ENCODE measurements at regions not wholly inside any gene's neighbourhood (a gene's known extent, or its start where the extent isn't known, plus 50 kb on each side); places are given as distances from the start of the nearest gene placed in this dataset.

GRCh38 chr10:55237462-55237861, 436.4 kb upstream of the PCDH15 start:
- no peak for DNase-seq (ENCODE audit: low read depth)
- H3K4me3 ChIP-seq (ENCODE audit: low read length) = no peak overlapping the region
- TF ChIP-seq, protein P1, sequence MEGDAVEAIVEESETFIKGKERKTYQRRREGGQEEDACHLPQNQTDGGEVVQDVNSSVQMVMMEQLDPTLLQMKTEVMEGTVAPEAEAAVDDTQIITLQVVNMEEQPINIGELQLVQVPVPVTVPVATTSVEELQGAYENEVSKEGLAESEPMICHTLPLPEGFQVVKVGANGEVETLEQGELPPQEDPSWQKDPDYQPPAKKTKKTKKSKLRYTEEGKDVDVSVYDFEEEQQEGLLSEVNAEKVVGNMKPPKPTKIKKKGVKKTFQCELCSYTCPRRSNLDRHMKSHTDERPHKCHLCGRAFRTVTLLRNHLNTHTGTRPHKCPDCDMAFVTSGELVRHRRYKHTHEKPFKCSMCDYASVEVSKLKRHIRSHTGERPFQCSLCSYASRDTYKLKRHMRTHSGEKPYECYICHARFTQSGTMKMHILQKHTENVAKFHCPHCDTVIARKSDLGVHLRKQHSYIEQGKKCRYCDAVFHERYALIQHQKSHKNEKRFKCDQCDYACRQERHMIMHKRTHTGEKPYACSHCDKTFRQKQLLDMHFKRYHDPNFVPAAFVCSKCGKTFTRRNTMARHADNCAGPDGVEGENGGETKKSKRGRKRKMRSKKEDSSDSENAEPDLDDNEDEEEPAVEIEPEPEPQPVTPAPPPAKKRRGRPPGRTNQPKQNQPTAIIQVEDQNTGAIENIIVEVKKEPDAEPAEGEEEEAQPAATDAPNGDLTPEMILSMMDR (conservative IDR thresholded peaks at IDR 0.05; ENCODE audit: low read length) = no peak

GRCh38 chr10:55233505-55233904, 432.5 kb upstream of the PCDH15 start:
- H3K4me3 ChIP-seq (ENCODE audit: low read length) = no peak overlapping the region
- TF ChIP-seq, protein P1 (conservative IDR thresholded peaks at IDR 0.05; ENCODE audit: low read length) = no peak
- no peak for DNase-seq (ENCODE audit: low read depth)

GRCh38 chr10:55233090-55233489, 432.1 kb upstream of the PCDH15 start:
- TF ChIP-seq, protein P1 (conservative IDR thresholded peaks at IDR 0.05; ENCODE audit: low read length) = no peak
- no peak overlapping the region for H3K4me3 ChIP-seq (ENCODE audit: low read length)
- no peak for DNase-seq (ENCODE audit: low read depth)

DNA sequence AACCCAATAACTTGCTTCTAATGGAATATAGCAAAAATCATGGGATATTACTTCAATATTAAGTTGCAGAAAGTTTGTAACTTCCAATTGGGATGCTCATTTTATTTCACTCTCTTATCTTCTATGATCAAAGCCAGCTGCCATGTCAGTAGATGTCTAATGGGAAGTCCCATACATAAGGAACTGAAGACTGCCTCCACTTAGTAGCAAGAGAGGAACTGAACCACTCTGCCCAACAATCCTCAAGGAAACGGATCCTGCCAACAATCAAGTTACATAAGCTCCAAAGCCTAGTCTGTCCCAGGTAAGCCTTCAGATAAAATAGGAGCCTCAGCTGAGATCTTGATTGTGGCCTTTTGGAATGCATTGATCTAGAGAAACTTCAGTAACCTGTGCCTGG, 431.5 kb upstream of the PCDH15 start:
- DNase-seq (ENCODE audit: low read depth) = no peak
- H3K4me3 ChIP-seq (ENCODE audit: low read length) = no peak overlapping the region
- TF ChIP-seq, protein P1 (conservative IDR thresholded peaks at IDR 0.05; ENCODE audit: low read length) = no peak

GRCh38 chr10:55227967-55228366, 426.9 kb upstream of the PCDH15 start:
- DNase-seq (ENCODE audit: low read depth) = no peak
- TF ChIP-seq, protein P1 (conservative IDR thresholded peaks at IDR 0.05; ENCODE audit: low read length) = no peak
- H3K4me3 ChIP-seq (ENCODE audit: low read length) = no peak overlapping the region

DNA sequence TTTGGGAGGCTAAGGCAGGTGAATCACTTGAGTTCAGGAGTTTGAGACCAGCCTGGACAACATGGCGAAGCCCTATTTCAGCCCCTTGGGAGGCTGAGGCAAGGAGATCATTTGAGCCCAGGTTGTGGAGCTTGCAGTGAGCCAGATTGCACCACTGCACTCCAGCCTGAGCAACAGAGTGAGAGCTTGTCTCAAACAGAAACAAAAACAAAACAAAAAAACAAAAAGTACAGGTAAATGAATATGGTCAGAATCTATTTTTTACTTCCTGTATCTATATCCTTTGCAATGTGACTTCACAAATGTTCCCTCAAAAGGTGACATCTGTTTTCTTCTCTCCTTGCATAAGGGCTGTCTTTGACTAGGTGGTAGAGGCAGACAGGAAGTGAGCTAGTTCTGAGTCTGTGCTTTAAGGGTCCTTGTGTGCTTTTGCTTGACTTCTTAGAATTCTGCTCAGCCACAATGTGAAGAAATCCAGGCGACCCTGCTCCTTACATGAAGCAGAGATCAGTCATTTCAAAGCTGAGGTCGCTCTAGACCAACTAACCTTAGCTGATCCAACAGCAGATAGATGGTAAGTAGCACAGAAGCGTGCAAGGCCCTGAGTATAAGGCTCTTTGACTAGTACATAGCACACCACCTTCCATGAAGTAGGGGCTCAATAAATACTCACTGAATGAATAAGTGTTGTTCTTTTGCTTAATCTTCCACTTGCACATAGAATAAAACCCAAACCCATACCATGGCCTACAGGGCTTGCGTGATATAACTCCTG, 423.2 kb upstream of the PCDH15 start:
- TF ChIP-seq, protein P1 (conservative IDR thresholded peaks at IDR 0.05; ENCODE audit: low read length) = no peak
- no peak overlapping the region for H3K4me3 ChIP-seq (ENCODE audit: low read length)
- DNase-seq (ENCODE audit: low read depth) = no peak

DNA sequence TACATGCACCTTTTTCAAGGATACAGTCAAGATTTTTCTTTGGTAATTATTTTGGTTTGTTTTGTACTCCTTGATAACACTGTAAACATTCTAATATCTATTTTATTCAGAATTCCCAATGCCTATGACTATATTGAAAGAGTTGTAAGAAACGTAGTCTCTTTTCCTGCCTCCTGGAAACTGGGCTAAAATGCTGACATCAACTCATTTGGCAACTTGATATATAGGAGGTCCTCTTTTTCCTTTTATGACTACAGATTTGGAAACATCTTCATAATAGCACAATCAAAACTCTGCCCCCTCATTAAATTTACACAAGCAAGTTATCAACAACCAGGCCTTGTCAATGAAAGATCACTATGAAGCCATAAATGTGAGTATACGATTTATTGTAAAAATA, 422.3 kb upstream of the PCDH15 start:
- H3K4me3 ChIP-seq (ENCODE audit: low read length) = no peak overlapping the region
- no peak for DNase-seq (ENCODE audit: low read depth)
- TF ChIP-seq, protein P1 (conservative IDR thresholded peaks at IDR 0.05; ENCODE audit: low read length) = no peak

Measured in AG10803 (cell line).